HCT116 (cell line): ENCODE measurements at regions not wholly inside any gene's neighbourhood (a gene's known extent, or its start where the extent isn't known, plus 50 kb on each side); places are given as distances from the start of the nearest gene placed in this dataset.

Experiments
- ATAC-seq: fragments of 200-7000 bp; cut with Tn5 transposase; 2 replicates; pipeline ENCODE4 v1.9.1; 2020; ENCODE audit warnings: mild to moderate bottlenecking, moderate library complexity
- BruUV-seq: library from RNA; stranded (reverse); fragments of 400-500 nt; replicated peaks from 2 replicates; lab custom pipeline; 2021; lab: Mats Ljungman, UMichigan
- CTCF ChIA-PET: fragments of 300-600 bp; sonication (Branson Sonifier 250); formaldehyde crosslinking; loops from one replicate; lab custom pipeline; 2021; ENCODE audit warnings: antibody characterized with exemption; lab: Charles Lee
- POLR2A ChIA-PET: fragments of 300-600, 350-600 bp; sonication (Branson Sonifier 250); formaldehyde crosslinking; loops from one replicate; lab custom pipeline; 2021; ENCODE audit warnings: antibody characterized with exemption; lab: Charles Lee
- RAD21 ChIA-PET, 2 experiments: fragments of 300-600 bp; sonication (Branson Sonifier 250); formaldehyde crosslinking; loops; one replicate each; lab custom pipeline; 2023; ENCODE audit warnings: low total read pairs in 2 of 2; ENCODE audit not compliant: uncharacterized antibody in 2 of 2, unreplicated experiment in 2 of 2, low non-redundant PET in 1 of 2; lab: Charles Lee
- DNase-seq: peaks from one replicate; pipeline ENCODE4 v3.0.0-alpha.2; 2010; ENCODE audit warnings: low read depth, low spot score
- H2AFZ ChIP-seq: fragments of 200-600 bp; shearing (Covaris generic), sonication (generic); 2 replicates; pipeline ENCODE4 v1.6.1; 2017; ENCODE audit warnings: low read depth, mixed run types, mixed read lengths, antibody characterized with exemption, low read length; ENCODE audit not compliant: poor library complexity, severe bottlenecking
- H3K27ac ChIP-seq: 2 replicates; pipeline ENCODE4 v1.5.1; 2012; ENCODE audit warnings: low read depth, low read length
- H3K27me3 ChIP-seq: fragments of 200-600 bp; sonication (generic); 2 replicates; pipeline ENCODE4 v1.6.1; 2016; ENCODE audit warnings: mixed run types, low read length, mixed read lengths; ENCODE audit not compliant: insufficient read depth
- H3K36me3 ChIP-seq, 2 experiments: fragments of 200-500 bp in 1 of 2; fragments of 200-600 bp in 1 of 2; sonication (Bioruptor generic) in 1 of 2; sonication (generic) in 1 of 2; 2 replicates each; pipeline versions ENCODE4 v1.5.1 to v1.6.1; 2014 to 2016; ENCODE audit warnings: low read length in 2 of 2, inconsistent platforms in 1 of 2, mixed read lengths in 1 of 2, mixed run types in 1 of 2; ENCODE audit not compliant: insufficient read depth in 2 of 2, control insufficient read depth in 1 of 2
- H3K4me1 ChIP-seq, 2 experiments: fragments of 200-600 bp in 1 of 2; sonication (generic) in 1 of 2; 2 replicates each; pipeline versions ENCODE4 v1.5.1 to v1.6.1; 2012 to 2017; ENCODE audit warnings: low read length in 2 of 2, inconsistent platforms in 1 of 2, mild to moderate bottlenecking in 1 of 2, mixed read lengths in 1 of 2, mixed run types in 1 of 2, moderate library complexity in 1 of 2; ENCODE audit not compliant: insufficient read depth in 2 of 2, control insufficient read depth in 1 of 2
- H3K4me2 ChIP-seq: fragments of 200-600 bp; sonication (generic); 2 replicates; pipeline ENCODE4 v1.6.1; 2017; ENCODE audit warnings: mixed run types, low read length, mixed read lengths
- H3K4me3 ChIP-seq, 2 experiments: fragments of 200-600 bp in 1 of 2; sonication (generic) in 1 of 2; replicated peaks in 1 of 2; 2 replicates each; pipeline ENCODE4 v1.5.1; 2011 to 2016; ENCODE audit warnings: low read length in 2 of 2, control low read depth in 1 of 2, low read depth in 1 of 2, mild to moderate bottlenecking in 1 of 2, mixed read lengths in 1 of 2, mixed run types in 1 of 2
- H3K79me2 ChIP-seq: fragments of 200-600 bp; sonication (generic); 2 replicates; pipeline ENCODE4 v1.6.1; 2017; ENCODE audit warnings: mild to moderate bottlenecking, mixed run types, low read length, moderate library complexity, mixed read lengths; ENCODE audit not compliant: insufficient read depth
- H3K9ac ChIP-seq: fragments of 200-600 bp; sonication (generic); 2 replicates; pipeline ENCODE4 v1.6.1; 2016; ENCODE audit warnings: low read length, mixed read lengths
- H3K9me2 ChIP-seq: fragments of 200-600 bp; sonication (generic), shearing (Covaris generic); 2 replicates; pipeline ENCODE4 v1.6.1; 2017; ENCODE audit warnings: mixed run types, mild to moderate bottlenecking, moderate library complexity; ENCODE audit not compliant: insufficient read depth
- H3K9me3 ChIP-seq, 2 experiments: fragments of 200-500 bp in 1 of 2; fragments of 200-600 bp in 1 of 2; sonication (Bioruptor generic) in 1 of 2; sonication (generic) in 1 of 2; 2 replicates each; pipeline ENCODE4 v1.6.1; 2014 to 2017; ENCODE audit warnings: low read length in 2 of 2, mixed read lengths in 2 of 2, inconsistent platforms in 1 of 2, low read depth in 1 of 2, mild to moderate bottlenecking in 1 of 2, mixed run types in 1 of 2, moderate library complexity in 1 of 2; ENCODE audit not compliant: control insufficient read depth in 1 of 2, insufficient read depth in 1 of 2
- H4K20me1 ChIP-seq: fragments of 200-600 bp; sonication (generic), shearing (Covaris generic); 2 replicates; pipeline ENCODE4 v1.6.1; 2017; ENCODE audit warnings: mixed run types, mild to moderate bottlenecking, moderate library complexity; ENCODE audit not compliant: insufficient read depth
- ATF3 ChIP-seq: IDR thresholded peaks from 2 replicates; pipeline ENCODE4 v1.6.1; 2012
- CBX3 ChIP-seq: IDR thresholded peaks from 2 replicates; pipeline ENCODE4 v1.6.1; 2012; ENCODE audit warnings: low read depth
- EGR1 ChIP-seq: IDR thresholded peaks from 2 replicates; pipeline ENCODE4 v1.6.1; 2012; ENCODE audit warnings: low read depth
- JUND ChIP-seq: IDR thresholded peaks from 2 replicates; pipeline ENCODE4 v1.6.1; 2012
- POLR2AphosphoS5 ChIP-seq: IDR thresholded peaks from 2 replicates; pipeline ENCODE4 v1.6.1; 2011; ENCODE audit warnings: mild to moderate bottlenecking, low read depth, low read length, moderate library complexity
- REST ChIP-seq: IDR thresholded peaks from 2 replicates; pipeline ENCODE4 v1.6.1; 2012; ENCODE audit warnings: low read depth
- SIN3A ChIP-seq: IDR thresholded peaks from 2 replicates; pipeline ENCODE4 v1.6.1; 2012; ENCODE audit warnings: low read depth
- YY1 ChIP-seq: IDR thresholded peaks from 2 replicates; pipeline ENCODE4 v1.6.1; 2011; ENCODE audit warnings: low read length, low read depth, moderate library complexity, mild to moderate bottlenecking; ENCODE audit not compliant: insufficient replicate concordance; ENCODE audit errors: extremely low read depth
- ZBTB33 ChIP-seq: IDR thresholded peaks from 2 replicates; pipeline ENCODE4 v1.6.1; 2011; ENCODE audit warnings: mild to moderate bottlenecking, low read length, moderate library complexity; ENCODE audit not compliant: insufficient replicate concordance; ENCODE audit errors: extremely low read depth
- ZFX ChIP-seq: fragments of 450-650 bp; IDR thresholded peaks from 2 replicates; pipeline ENCODE4 v1.6.1; 2017
- ZNF274 ChIP-seq: fragments of 200-500 bp; sonication (Bioruptor generic); IDR thresholded peaks from 2 replicates; pipeline ENCODE4 v1.6.1; 2014; ENCODE audit warnings: mild to moderate bottlenecking, low read depth, low read length, inconsistent platforms
- intact Hi-C: fragments of 100-400 bp; cut with micrococcal nuclease; formaldehyde crosslinking; loops from 2 replicates; pipeline ENCODE4 v1.10.0; 2022

GRCh38 chr6:134416418-134417154, 98.7 kb upstream of the SGK1 start:
- BruUV-seq = no TSS peak
- POLR2A ChIA-PET = no interaction called here
- TF ChIP-seq YY1 (no peak), ZBTB33 (no peak), SIN3A (no peak), POLR2AphosphoS5 (no peak)

GRCh38 chr6:134415656-134416055, 97.7 kb upstream of the SGK1 start:
- POLR2A ChIA-PET = no interaction called here
- Histone ChIP-seq H3K9ac (no peak overlapping the region), H3K79me2 (no peaks in the 10 kb centered on the region), H3K36me3 (no peaks in the 10 kb centered on the region), H3K9me2 (no peaks in the 10 kb centered on the region), H3K27ac (no peak overlapping the region), H3K27me3 (no peaks in the 10 kb centered on the region), H3K4me2 (no peak overlapping the region), H3K4me3 (no peak overlapping the region), H3K9me3 (no peaks in the 10 kb centered on the region), H2AFZ (no peak overlapping the region), H3K4me1 (peaks cover 0 to 3% of the 10 kb centered on the region in 2 experiments; a peak in 1 of 4 replicates), H4K20me1 (no peaks in the 10 kb centered on the region)
- DNase-seq (no peak), ATAC-seq (no peak)
- intact Hi-C loops = no loop called here
- no TSS peak for BruUV-seq
- CTCF ChIA-PET = no interaction called here
- RAD21 ChIA-PET = no interaction called here
- TF ChIP-seq REST = no peak
- no peak for TF ChIP-seq EGR1
- no peak for TF ChIP-seq ATF3
- TF ChIP-seq CBX3 = no peak
- no peak for TF ChIP-seq YY1
- TF ChIP-seq SIN3A = no peak
- no peak for TF ChIP-seq JUND
- no peak for TF ChIP-seq ZFX
- TF ChIP-seq ZNF274 = no peak

More at GRCh38 chr6:134416418-134417154, 98.7 kb upstream of the SGK1 start:
- Histone ChIP-seq H4K20me1 (no peaks in the 10 kb centered on the region), H3K9me3 (no peaks in the 10 kb centered on the region), H3K4me2 (no peak overlapping the region), H3K9ac (no peak overlapping the region), H3K79me2 (no peaks in the 10 kb centered on the region), H3K27me3 (no peaks in the 10 kb centered on the region), H3K4me3 (no peak overlapping the region), H2AFZ (no peak overlapping the region), H3K27ac (no peak overlapping the region), H3K36me3 (no peaks in the 10 kb centered on the region), H3K4me1 (peaks cover 0 to 12% of the 10 kb centered on the region in 2 experiments; a peak in 1 of 4 replicates), H3K9me2 (no peaks in the 10 kb centered on the region)
- RAD21 ChIA-PET = no interaction called here
- no peak for ATAC-seq
- intact Hi-C loops = no loop called here
- no peak for DNase-seq
- CTCF ChIA-PET = no interaction called here
